ENCODE measurements at regions not wholly inside any gene's neighbourhood (a gene's known extent, or its start where the extent isn't known, plus 50 kb on each side); places are given as distances from the start of the nearest gene placed in this dataset.

DNA sequence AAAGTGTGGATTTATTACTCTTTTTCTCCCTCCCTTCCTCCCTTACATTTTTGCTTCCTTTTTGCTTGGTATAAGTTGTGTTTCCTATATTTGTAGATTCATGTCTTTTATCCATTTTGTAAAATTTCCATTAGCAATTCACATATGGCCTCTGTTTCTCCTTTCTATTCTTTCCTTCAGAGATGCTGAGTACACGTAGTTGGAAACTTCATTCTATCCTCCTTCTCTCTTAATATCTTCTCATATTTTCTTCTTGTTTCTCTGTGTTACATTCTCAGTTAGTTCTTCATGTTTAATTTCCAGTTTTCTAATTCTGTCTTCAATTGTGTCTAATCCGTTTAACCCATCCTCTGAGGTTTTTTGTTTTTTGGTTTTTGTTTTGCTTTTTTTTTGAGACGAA, 188.9 kb downstream of the ZIC5 start:
- CTCF ChIA-PET: no interaction called here
- POLR2A ChIA-PET: no interaction called here
- Mint-ChIP-seq H3K36me3 (peaks cover 15% of the 10 kb centered on the region), H3K9me3 (peaks cover 14% of the 10 kb centered on the region), H3K27ac (no peak overlapping the region), H3K4me3 (no peak overlapping the region), H3K27me3 (ENCODE audit: low read depth) (no peaks in the 10 kb centered on the region), H3K4me1 (peaks cover 4% of the 10 kb centered on the region; the same call in 1 of the 2 replicates)
- DNase-seq (ENCODE audit: low spot score) (no peak), ATAC-seq (no peak)
- TF ChIP-seq, protein P1, sequence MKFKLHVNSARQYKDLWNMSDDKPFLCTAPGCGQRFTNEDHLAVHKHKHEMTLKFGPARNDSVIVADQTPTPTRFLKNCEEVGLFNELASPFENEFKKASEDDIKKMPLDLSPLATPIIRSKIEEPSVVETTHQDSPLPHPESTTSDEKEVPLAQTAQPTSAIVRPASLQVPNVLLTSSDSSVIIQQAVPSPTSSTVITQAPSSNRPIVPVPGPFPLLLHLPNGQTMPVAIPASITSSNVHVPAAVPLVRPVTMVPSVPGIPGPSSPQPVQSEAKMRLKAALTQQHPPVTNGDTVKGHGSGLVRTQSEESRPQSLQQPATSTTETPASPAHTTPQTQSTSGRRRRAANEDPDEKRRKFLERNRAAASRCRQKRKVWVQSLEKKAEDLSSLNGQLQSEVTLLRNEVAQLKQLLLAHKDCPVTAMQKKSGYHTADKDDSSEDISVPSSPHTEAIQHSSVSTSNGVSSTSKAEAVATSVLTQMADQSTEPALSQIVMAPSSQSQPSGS (CRISPR knock-in tag; IDR thresholded peaks at IDR 0.05; ENCODE audit: borderline replicate concordance, low read depth): no peak
- TF ChIP-seq ELF4 (CRISPR knock-in tag; IDR thresholded peaks at IDR 0.05; ENCODE audit: low read depth) (no peak), ZNF423 (CRISPR knock-in tag; IDR thresholded peaks at IDR 0.05) (no peak), CBFB (CRISPR knock-in tag; IDR thresholded peaks at IDR 0.05; ENCODE audit: low read depth) (no peak), EMX1 (CRISPR knock-in tag; IDR thresholded peaks at IDR 0.05) (no peak), TEAD4 (CRISPR knock-in tag; IDR thresholded peaks at IDR 0.05) (no peak), GTF2I (CRISPR knock-in tag; conservative IDR thresholded peaks at IDR 0.05) (no peak), ZNF263 (CRISPR knock-in tag; IDR thresholded peaks at IDR 0.05; ENCODE audit: low read depth) (no peak), MXD4 (CRISPR knock-in tag; IDR thresholded peaks at IDR 0.05; ENCODE audit: borderline replicate concordance) (no peak), FOXJ3 (CRISPR knock-in tag; IDR thresholded peaks at IDR 0.05; ENCODE audit: borderline replicate concordance) (no peak), RORB (CRISPR knock-in tag; IDR thresholded peaks at IDR 0.05) (no peak)
- TF ChIP-seq, protein P2, sequence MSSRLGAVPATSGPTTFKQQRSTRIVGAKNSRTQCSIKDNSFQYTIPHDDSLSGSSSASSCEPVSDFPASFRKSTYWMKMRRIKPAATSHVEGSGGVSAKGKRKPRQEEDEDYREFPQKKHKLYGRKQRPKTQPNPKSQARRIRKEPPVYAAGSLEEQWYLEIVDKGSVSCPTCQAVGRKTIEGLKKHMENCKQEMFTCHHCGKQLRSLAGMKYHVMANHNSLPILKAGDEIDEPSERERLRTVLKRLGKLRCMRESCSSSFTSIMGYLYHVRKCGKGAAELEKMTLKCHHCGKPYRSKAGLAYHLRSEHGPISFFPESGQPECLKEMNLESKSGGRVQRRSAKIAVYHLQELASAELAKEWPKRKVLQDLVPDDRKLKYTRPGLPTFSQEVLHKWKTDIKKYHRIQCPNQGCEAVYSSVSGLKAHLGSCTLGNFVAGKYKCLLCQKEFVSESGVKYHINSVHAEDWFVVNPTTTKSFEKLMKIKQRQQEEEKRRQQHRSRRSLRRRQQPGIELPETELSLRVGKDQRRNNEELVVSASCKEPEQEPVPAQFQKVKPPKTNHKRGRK (CRISPR knock-in tag; IDR thresholded peaks at IDR 0.05; ENCODE audit: borderline replicate concordance): no peak
- TF ChIP-seq, protein P3, sequence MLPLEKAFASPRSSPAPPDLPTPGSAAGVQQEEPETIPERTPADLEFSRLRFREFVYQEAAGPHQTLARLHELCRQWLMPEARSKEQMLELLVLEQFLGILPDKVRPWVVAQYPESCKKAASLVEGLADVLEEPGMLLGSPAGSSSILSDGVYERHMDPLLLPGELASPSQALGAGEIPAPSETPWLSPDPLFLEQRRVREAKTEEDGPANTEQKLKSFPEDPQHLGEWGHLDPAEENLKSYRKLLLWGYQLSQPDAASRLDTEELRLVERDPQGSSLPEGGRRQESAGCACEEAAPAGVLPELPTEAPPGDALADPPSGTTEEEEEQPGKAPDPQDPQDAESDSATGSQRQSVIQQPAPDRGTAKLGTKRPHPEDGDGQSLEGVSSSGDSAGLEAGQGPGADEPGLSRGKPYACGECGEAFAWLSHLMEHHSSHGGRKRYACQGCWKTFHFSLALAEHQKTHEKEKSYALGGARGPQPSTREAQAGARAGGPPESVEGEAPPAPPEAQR (CRISPR knock-in tag; IDR thresholded peaks at IDR 0.05): no peak
- TF ChIP-seq, protein P4, sequence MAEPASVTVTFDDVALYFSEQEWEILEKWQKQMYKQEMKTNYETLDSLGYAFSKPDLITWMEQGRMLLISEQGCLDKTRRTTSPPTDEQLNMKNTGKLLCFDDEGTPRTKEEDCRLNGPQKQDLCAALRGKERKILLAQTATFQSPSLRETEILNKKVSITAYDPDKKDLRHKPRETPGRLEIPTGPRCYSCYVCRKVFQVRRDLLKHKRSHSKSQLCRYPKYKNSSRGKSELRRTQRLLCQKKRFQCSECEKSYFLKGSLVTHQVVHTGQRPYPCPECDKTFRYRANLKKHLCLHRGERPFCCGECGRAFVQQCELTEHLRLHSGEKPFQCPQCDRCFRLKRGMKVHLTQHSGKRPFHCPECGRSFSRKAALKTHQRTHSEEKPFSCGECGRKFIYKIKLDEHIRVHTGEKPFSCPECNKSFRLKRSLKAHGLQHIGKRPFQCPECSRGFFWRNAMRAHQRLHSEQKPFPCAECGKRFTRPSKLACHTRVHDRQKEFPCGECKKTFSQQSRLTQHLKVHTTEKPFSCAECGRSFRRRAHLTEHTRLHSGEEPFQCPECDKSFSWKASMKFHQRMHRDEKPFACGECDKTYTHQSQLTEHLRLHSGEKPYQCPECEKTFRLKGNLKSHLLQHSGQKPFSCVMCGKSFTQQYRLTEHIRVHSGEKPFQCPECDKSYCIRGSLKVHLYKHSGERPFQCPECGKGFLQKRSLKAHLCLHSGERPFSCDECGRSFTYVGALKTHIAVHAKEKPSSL (CRISPR knock-in tag; conservative IDR thresholded peaks at IDR 0.05): no peak
- TF ChIP-seq, protein P5, sequence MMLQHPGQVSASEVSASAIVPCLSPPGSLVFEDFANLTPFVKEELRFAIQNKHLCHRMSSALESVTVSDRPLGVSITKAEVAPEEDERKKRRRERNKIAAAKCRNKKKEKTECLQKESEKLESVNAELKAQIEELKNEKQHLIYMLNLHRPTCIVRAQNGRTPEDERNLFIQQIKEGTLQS (CRISPR knock-in tag; conservative IDR thresholded peaks at IDR 0.05): no peak
- TF ChIP-seq, protein P6, sequence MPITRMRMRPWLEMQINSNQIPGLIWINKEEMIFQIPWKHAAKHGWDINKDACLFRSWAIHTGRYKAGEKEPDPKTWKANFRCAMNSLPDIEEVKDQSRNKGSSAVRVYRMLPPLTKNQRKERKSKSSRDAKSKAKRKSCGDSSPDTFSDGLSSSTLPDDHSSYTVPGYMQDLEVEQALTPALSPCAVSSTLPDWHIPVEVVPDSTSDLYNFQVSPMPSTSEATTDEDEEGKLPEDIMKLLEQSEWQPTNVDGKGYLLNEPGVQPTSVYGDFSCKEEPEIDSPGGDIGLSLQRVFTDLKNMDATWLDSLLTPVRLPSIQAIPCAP (CRISPR knock-in tag; IDR thresholded peaks at IDR 0.05): no peak
- TF ChIP-seq, protein P7, sequence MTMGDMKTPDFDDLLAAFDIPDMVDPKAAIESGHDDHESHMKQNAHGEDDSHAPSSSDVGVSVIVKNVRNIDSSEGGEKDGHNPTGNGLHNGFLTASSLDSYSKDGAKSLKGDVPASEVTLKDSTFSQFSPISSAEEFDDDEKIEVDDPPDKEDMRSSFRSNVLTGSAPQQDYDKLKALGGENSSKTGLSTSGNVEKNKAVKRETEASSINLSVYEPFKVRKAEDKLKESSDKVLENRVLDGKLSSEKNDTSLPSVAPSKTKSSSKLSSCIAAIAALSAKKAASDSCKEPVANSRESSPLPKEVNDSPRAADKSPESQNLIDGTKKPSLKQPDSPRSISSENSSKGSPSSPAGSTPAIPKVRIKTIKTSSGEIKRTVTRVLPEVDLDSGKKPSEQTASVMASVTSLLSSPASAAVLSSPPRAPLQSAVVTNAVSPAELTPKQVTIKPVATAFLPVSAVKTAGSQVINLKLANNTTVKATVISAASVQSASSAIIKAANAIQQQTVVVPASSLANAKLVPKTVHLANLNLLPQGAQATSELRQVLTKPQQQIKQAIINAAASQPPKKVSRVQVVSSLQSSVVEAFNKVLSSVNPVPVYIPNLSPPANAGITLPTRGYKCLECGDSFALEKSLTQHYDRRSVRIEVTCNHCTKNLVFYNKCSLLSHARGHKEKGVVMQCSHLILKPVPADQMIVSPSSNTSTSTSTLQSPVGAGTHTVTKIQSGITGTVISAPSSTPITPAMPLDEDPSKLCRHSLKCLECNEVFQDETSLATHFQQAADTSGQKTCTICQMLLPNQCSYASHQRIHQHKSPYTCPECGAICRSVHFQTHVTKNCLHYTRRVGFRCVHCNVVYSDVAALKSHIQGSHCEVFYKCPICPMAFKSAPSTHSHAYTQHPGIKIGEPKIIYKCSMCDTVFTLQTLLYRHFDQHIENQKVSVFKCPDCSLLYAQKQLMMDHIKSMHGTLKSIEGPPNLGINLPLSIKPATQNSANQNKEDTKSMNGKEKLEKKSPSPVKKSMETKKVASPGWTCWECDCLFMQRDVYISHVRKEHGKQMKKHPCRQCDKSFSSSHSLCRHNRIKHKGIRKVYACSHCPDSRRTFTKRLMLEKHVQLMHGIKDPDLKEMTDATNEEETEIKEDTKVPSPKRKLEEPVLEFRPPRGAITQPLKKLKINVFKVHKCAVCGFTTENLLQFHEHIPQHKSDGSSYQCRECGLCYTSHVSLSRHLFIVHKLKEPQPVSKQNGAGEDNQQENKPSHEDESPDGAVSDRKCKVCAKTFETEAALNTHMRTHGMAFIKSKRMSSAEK (CRISPR knock-in tag; IDR thresholded peaks at IDR 0.05; ENCODE audit: borderline replicate concordance): no peak
- TF ChIP-seq, protein P8, sequence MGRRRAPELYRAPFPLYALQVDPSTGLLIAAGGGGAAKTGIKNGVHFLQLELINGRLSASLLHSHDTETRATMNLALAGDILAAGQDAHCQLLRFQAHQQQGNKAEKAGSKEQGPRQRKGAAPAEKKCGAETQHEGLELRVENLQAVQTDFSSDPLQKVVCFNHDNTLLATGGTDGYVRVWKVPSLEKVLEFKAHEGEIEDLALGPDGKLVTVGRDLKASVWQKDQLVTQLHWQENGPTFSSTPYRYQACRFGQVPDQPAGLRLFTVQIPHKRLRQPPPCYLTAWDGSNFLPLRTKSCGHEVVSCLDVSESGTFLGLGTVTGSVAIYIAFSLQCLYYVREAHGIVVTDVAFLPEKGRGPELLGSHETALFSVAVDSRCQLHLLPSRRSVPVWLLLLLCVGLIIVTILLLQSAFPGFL (CRISPR knock-in tag; IDR thresholded peaks at IDR 0.05; ENCODE audit: borderline replicate concordance): no peak
- TF ChIP-seq, protein P9, sequence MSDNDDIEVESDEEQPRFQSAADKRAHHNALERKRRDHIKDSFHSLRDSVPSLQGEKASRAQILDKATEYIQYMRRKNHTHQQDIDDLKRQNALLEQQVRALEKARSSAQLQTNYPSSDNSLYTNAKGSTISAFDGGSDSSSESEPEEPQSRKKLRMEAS (CRISPR knock-in tag; IDR thresholded peaks at IDR 0.05): no peak
